Prostate gland (tissue), 2 donors: ENCODE measurements at regions not wholly inside any gene's neighbourhood (a gene's known extent, or its start where the extent isn't known, plus 50 kb on each side); places are given as distances from the start of the nearest gene placed in this dataset.

ENCODE experiments used
- DNase-seq: peaks from one replicate; pipeline ENCODE4 v3.0.0-alpha.2; 2019; ENCODE audit warnings: low spot score
- H3K27ac ChIP-seq, 2 donors: fragments of 200-600 bp; sonication (generic); 2 replicates each; pipeline ENCODE4 v1.5.1; 2017 to 2019
- H3K27me3 ChIP-seq: fragments of 200-600 bp; sonication (generic); replicated peaks from 2 replicates; pipeline ENCODE4 v1.5.1; 2019; ENCODE audit not compliant: insufficient read depth
- H3K36me3 ChIP-seq, 2 donors: fragments of 200-600 bp; sonication (generic); 1 replicate in 1 of 2; 2 replicates in 1 of 2; pipeline versions ENCODE4 v1.5.1 to v1.8.1; 2017 to 2019
- H3K4me1 ChIP-seq: fragments of 200-600 bp; sonication (generic); replicated peaks from 2 replicates; pipeline ENCODE4 v1.5.1; 2019
- H3K4me3 ChIP-seq, 2 donors: fragments of 200-600 bp; sonication (generic); 2 replicates each; pipeline ENCODE4 v1.5.1; 2017 to 2019
- H3K9me3 ChIP-seq: fragments of 200-600 bp; sonication (generic); 2 replicates; pipeline ENCODE4 v1.5.1; 2017
- POLR2A ChIP-seq: fragments of 450-650 bp; IDR thresholded peaks from one replicate; pipeline ENCODE4 v1.6.1; 2016; ENCODE audit warnings: antibody characterized with exemption, mild to moderate bottlenecking
- POLR2AphosphoS5 ChIP-seq: sonication (generic); formaldehyde crosslinking; IDR thresholded peaks from one replicate; pipeline ENCODE4 v1.6.1; 2017; ENCODE audit warnings: antibody characterized with exemption
- WGBS: methylation state at CpG from one replicate; pipeline ENCODE4 v1.1.5; 2018; 5-methylcytosine and 5-hydroxymethylcytosine counted together
- intact Hi-C: fragments of 100-400 bp; cut with DNase I; formaldehyde crosslinking; loops from one replicate; pipeline ENCODE4 v1.14.2; 2022
- TF ChIP-seq, protein P1 (sequence below), 4 experiments: fragments of 200-600 bp in 2 of 4; fragments of 450-650 bp in 2 of 4; sonication (generic) in 2 of 4; IDR thresholded peaks; 1 replicate in 3 of 4; 2 replicates in 1 of 4; pipeline ENCODE4 v1.5.1; 2016 to 2019; ENCODE audit warnings: antibody characterized with exemption in 4 of 4, mild to moderate bottlenecking in 2 of 4, moderate library complexity in 2 of 4

GRCh38 chr2:82098617-82099016 is 1794.1 kb upstream of the LRRTM1 start:
- no peaks in the 10 kb centered on the region for H3K9me3 ChIP-seq
- no peak overlapping the region for H3K27ac ChIP-seq
- 93% methylated on average over 1 of the region's 1 CpG for WGBS
- TF ChIP-seq, protein P1, sequence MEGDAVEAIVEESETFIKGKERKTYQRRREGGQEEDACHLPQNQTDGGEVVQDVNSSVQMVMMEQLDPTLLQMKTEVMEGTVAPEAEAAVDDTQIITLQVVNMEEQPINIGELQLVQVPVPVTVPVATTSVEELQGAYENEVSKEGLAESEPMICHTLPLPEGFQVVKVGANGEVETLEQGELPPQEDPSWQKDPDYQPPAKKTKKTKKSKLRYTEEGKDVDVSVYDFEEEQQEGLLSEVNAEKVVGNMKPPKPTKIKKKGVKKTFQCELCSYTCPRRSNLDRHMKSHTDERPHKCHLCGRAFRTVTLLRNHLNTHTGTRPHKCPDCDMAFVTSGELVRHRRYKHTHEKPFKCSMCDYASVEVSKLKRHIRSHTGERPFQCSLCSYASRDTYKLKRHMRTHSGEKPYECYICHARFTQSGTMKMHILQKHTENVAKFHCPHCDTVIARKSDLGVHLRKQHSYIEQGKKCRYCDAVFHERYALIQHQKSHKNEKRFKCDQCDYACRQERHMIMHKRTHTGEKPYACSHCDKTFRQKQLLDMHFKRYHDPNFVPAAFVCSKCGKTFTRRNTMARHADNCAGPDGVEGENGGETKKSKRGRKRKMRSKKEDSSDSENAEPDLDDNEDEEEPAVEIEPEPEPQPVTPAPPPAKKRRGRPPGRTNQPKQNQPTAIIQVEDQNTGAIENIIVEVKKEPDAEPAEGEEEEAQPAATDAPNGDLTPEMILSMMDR (IDR thresholded peaks at IDR 0.05): no peak
- no peak for TF ChIP-seq POLR2AphosphoS5
- no peak for TF ChIP-seq POLR2A
- intact Hi-C loops: no loop called here
- DNase-seq: no peak
- no peaks in the 10 kb centered on the region for H3K27me3 ChIP-seq
- H3K36me3 ChIP-seq: no peaks in the 10 kb centered on the region
- H3K4me1 ChIP-seq: no peaks in the 10 kb centered on the region
- no peak overlapping the region for H3K4me3 ChIP-seq

DNA sequence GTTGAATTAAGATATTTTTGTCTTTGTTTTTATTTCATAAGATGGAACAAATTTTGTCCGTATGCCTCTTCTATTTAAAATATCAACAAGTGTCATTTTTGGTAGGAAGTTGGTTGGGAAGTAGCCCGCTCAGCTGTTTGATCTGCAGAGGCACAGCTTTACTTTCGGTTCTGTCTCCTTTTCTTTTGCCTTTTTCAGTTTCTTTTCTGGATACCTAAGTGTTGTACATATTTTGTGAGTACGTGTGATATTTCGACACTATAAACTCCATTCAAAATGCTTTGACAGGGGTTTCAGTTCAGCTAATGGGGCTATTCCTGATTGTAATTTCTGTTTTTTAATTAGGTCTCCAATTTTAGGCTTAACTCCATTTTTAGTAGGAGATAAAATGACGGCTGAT is 1785.0 kb upstream of the LRRTM1 start:
- WGBS: 78% methylated on average over 6 of the region's 6 CpGs
- intact Hi-C loops: no loop called here

GRCh38 chr2:82084679-82085392 is 1780.3 kb upstream of the LRRTM1 start:
- intact Hi-C loops: no loop called here

More for the DNA sequence above, 1785.0 kb upstream of the LRRTM1 start:
- Histone ChIP-seq H3K9me3 (no peaks in the 10 kb centered on the region), H3K27me3 (no peaks in the 10 kb centered on the region), H3K4me1 (no peaks in the 10 kb centered on the region), H3K27ac (no peak overlapping the region), H3K4me3 (no peak overlapping the region), H3K36me3 (no peaks in the 10 kb centered on the region)
- TF ChIP-seq POLR2A (no peak), POLR2AphosphoS5 (no peak)
- TF ChIP-seq, protein P1 (IDR thresholded peaks at IDR 0.05): no peak
- no peak for DNase-seq

GRCh38 chr2:82075875-82076274 is 1771.3 kb upstream of the LRRTM1 start:
- DNase-seq: no peak
- no peak overlapping the region for H3K27ac ChIP-seq
- no peak overlapping the region for H3K4me3 ChIP-seq
- no peaks in the 10 kb centered on the region for H3K27me3 ChIP-seq
- TF ChIP-seq POLR2A (no peak), POLR2AphosphoS5 (no peak)
- TF ChIP-seq, protein P1 (IDR thresholded peaks at IDR 0.05): no peak
- no peaks in the 10 kb centered on the region for H3K9me3 ChIP-seq
- H3K4me1 ChIP-seq: no peaks in the 10 kb centered on the region
- 87% methylated on average over 2 of the region's 2 CpGs for WGBS
- intact Hi-C loops: no loop called here
- no peaks in the 10 kb centered on the region for H3K36me3 ChIP-seq

More at GRCh38 chr2:82084679-82085392, 1780.3 kb upstream of the LRRTM1 start:
- Histone ChIP-seq H3K27ac (no peak overlapping the region), H3K9me3 (no peaks in the 10 kb centered on the region), H3K27me3 (no peaks in the 10 kb centered on the region), H3K4me3 (no peak overlapping the region), H3K4me1 (no peaks in the 10 kb centered on the region), H3K36me3 (no peaks in the 10 kb centered on the region)
- 97% methylated on average over 1 of the region's 1 CpG for WGBS
- DNase-seq: no peak
- TF ChIP-seq, protein P1 (IDR thresholded peaks at IDR 0.05): no peak
- TF ChIP-seq POLR2AphosphoS5 (no peak), POLR2A (no peak)

DNA sequence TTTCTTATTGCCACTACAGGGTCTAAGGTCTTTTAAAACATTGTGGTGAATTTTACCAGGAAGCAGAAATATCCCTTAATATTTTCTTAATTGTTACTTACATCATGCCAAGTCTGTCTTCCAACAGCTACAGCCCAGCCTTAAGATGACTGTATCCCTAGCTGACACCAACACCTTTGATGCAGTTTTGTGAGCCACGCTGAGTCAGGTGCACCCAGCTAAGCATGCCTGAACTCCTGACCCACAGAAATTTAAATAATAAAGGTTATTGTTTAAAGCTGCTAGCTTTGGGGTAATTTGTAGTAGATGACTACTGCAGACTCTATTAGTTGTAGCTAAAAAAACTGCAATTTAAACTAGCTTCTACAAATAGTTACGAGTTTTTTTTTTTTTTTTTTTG is 1757.9 kb upstream of the LRRTM1 start:
- Histone ChIP-seq H3K27ac (no peak overlapping the region), H3K9me3 (no peaks in the 10 kb centered on the region), H3K4me1 (no peaks in the 10 kb centered on the region), H3K27me3 (no peaks in the 10 kb centered on the region), H3K4me3 (no peak overlapping the region), H3K36me3 (no peaks in the 10 kb centered on the region)
- WGBS: 68% methylated on average over 2 of the region's 2 CpGs
- TF ChIP-seq POLR2AphosphoS5: no peak
- no peak for DNase-seq
- intact Hi-C loops: no loop called here
